ENCODE measurements at regions not wholly inside any gene's neighbourhood (a gene's known extent, or its start where the extent isn't known, plus 50 kb on each side); places are given as distances from the start of the nearest gene placed in this dataset.

GRCh38 chr12:34212651-34213050 lies 190.4 kb downstream of the ALG10 start:
- intact Hi-C loops (cut with micrococcal nuclease), result loop anchor here (10.0 kb wide), 1 partner anchor 178 kb away; no protein-coding TSS in a partner anchor
- Histone ChIP-seq H3K4me1 (ENCODE audit: control insufficient read depth, insufficient read depth, low read length) (no peaks in the 10 kb centered on the region), H3K27ac (ENCODE audit: low read length) (no peak overlapping the region), H3K27me3 (ENCODE audit: control insufficient read depth, insufficient read depth, low read length) (no peaks in the 10 kb centered on the region), H3K36me3 (ENCODE audit: control insufficient read depth, insufficient read depth, low read length) (no peaks in the 10 kb centered on the region), H3K9me3 (ENCODE audit: control insufficient read depth, insufficient read depth, low read length) (no peaks in the 10 kb centered on the region), H3K4me3 (ENCODE audit: low read length) (no peak overlapping the region)
- Mint-ChIP-seq H3K27ac (no peak overlapping the region), H3K36me3 (no peaks in the 10 kb centered on the region), H3K9me3 (no peaks in the 10 kb centered on the region), H3K27me3 (ENCODE audit: low read depth in 2 of 2) (peaks cover 0 to 3% of the 10 kb centered on the region in 2 donors), H3K4me3 (no peak overlapping the region), H3K4me1 (no peaks in the 10 kb centered on the region)
- WGBS (ENCODE audit: insufficient coverage), result 88% methylated on average over 6 of the region's 6 CpGs
- ATAC-seq, result no peak
- DNase-seq, result no peak
- TF ChIP-seq CTCF (IDR thresholded peaks at IDR 0.05), result no peak

DNA sequence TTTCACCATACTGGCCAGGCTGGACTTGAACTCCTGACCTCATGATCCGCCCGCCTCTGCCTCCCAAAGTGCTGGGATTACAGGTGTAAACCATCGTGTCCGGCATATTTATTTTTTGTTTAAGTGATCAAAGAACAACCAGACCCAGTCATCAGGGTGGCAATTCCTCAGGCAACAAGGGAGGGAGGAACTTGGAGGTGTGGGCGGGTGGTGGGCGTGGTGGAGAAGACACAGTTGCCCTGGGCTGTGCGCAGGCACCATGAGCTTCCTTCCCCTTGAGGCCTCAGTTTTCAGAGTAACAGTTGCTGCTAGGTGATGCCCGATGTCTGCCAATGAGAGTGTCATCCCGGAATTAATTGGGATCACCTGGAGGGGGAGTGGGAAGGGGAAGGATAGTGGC lies 191.7 kb downstream of the ALG10 start:
- Histone ChIP-seq H3K36me3 (ENCODE audit: control insufficient read depth, insufficient read depth, low read length) (no peaks in the 10 kb centered on the region), H3K27ac (ENCODE audit: low read length) (no peak overlapping the region), H3K4me3 (ENCODE audit: low read length) (no peak overlapping the region), H3K9me3 (ENCODE audit: control insufficient read depth, insufficient read depth, low read length) (no peaks in the 10 kb centered on the region), H3K27me3 (ENCODE audit: control insufficient read depth, insufficient read depth, low read length) (no peaks in the 10 kb centered on the region), H3K4me1 (ENCODE audit: control insufficient read depth, insufficient read depth, low read length) (peaks cover 9% of the 10 kb centered on the region)
- no peaks in the 10 kb centered on the region for H3K9me3 Mint-ChIP-seq
- H3K27me3 Mint-ChIP-seq (ENCODE audit: low read depth in 2 of 2), result peaks cover 0 to 3% of the 10 kb centered on the region in 2 donors
- intact Hi-C loops (cut with micrococcal nuclease), result loop anchor here (10.0 kb wide), 1 partner anchor 179 kb away; no protein-coding TSS in a partner anchor
- TF ChIP-seq CTCF (IDR thresholded peaks at IDR 0.05), result no peak
- no peaks in the 10 kb centered on the region for H3K36me3 Mint-ChIP-seq
- peaks cover 7 to 10% of the 10 kb centered on the region in 2 donors for H3K4me1 Mint-ChIP-seq
- no peak overlapping the region for H3K4me3 Mint-ChIP-seq
- ATAC-seq (no peak), DNase-seq (no peak)
- H3K27ac Mint-ChIP-seq, result no peak overlapping the region
- 93% methylated on average over 9 of the region's 9 CpGs for WGBS (ENCODE audit: insufficient coverage)

- no peak for ATAC-seq
- H3K27ac ChIP-seq (ENCODE audit: low read length), result no peak overlapping the region
- H3K27ac Mint-ChIP-seq, result no peak overlapping the region
- DNase-seq, result no peak
- H3K4me3 ChIP-seq (ENCODE audit: low read length), result no peak overlapping the region
- no peaks in the 10 kb centered on the region for H3K36me3 ChIP-seq (ENCODE audit: control insufficient read depth, insufficient read depth, low read length)
- TF ChIP-seq CTCF (IDR thresholded peaks at IDR 0.05), result no peak
- no peaks in the 10 kb centered on the region for H3K36me3 Mint-ChIP-seq
- H3K9me3 ChIP-seq (ENCODE audit: control insufficient read depth, insufficient read depth, low read length), result no peaks in the 10 kb centered on the region
- intact Hi-C loops (cut with micrococcal nuclease), result loop anchor here (10.0 kb wide), 1 partner anchor 181 kb away; no protein-coding TSS in a partner anchor
- H3K27me3 ChIP-seq (ENCODE audit: control insufficient read depth, insufficient read depth, low read length), result no peaks in the 10 kb centered on the region
- H3K27me3 Mint-ChIP-seq (ENCODE audit: low read depth in 2 of 2), result peaks cover 0 to 3% of the 10 kb centered on the region in 2 donors
- H3K4me1 ChIP-seq (ENCODE audit: control insufficient read depth, insufficient read depth, low read length), result peaks cover 14% of the 10 kb centered on the region
- no peak overlapping the region for H3K4me3 Mint-ChIP-seq
- no peaks in the 10 kb centered on the region for H3K9me3 Mint-ChIP-seq
- peaks cover 7 to 11% of the 10 kb centered on the region in 2 donors for H3K4me1 Mint-ChIP-seq
- 91% methylated on average over 18 of the region's 18 CpGs for WGBS (ENCODE audit: insufficient coverage)
These were observed 193.1 kb downstream of the ALG10 start for GRCh38 chr12:34215213-34215892.

DNA sequence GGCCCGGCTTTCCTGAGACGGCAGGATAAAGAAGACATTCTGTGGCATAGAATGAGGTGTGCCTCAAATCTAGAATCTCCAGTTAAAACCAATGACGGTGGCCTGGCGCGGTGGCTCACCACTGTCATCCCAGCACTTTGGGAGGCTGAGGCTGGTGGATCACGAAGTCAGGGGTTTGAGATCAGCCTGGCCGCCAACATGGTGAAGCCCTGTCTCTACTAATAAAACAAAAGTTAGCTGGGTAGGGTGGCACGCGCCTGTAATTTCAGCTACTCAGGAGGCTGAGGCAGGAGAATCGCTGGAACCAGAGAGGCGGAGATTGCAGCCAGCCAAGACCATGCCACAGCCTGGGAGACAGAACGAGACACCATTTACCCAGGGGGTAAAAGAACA lies 193.6 kb downstream of the ALG10 start:
- intact Hi-C loops (cut with micrococcal nuclease), result loop anchor here (10.0 kb wide), 1 partner anchor 181 kb away; no protein-coding TSS in a partner anchor
- Mint-ChIP-seq H3K36me3 (no peaks in the 10 kb centered on the region), H3K4me3 (no peak overlapping the region), H3K9me3 (no peaks in the 10 kb centered on the region), H3K27ac (no peak overlapping the region), H3K4me1 (peaks cover 7 to 11% of the 10 kb centered on the region in 2 donors), H3K27me3 (ENCODE audit: low read depth in 2 of 2) (peaks cover 0 to 3% of the 10 kb centered on the region in 2 donors)
- Histone ChIP-seq H3K9me3 (ENCODE audit: control insufficient read depth, insufficient read depth, low read length) (no peaks in the 10 kb centered on the region), H3K27me3 (ENCODE audit: control insufficient read depth, insufficient read depth, low read length) (no peaks in the 10 kb centered on the region), H3K4me1 (ENCODE audit: control insufficient read depth, insufficient read depth, low read length) (peaks cover 14% of the 10 kb centered on the region), H3K27ac (ENCODE audit: low read length) (no peak overlapping the region), H3K36me3 (ENCODE audit: control insufficient read depth, insufficient read depth, low read length) (no peaks in the 10 kb centered on the region), H3K4me3 (ENCODE audit: low read length) (no peak overlapping the region)
- DNase-seq (no peak), ATAC-seq (no peak)
- 96% methylated on average over 12 of the region's 12 CpGs for WGBS (ENCODE audit: insufficient coverage)
- no peak for TF ChIP-seq CTCF (IDR thresholded peaks at IDR 0.05)
